DOHH2 (cell line): ENCODE measurements at regions not wholly inside any gene's neighbourhood (a gene's known extent, or its start where the extent isn't known, plus 50 kb on each side); places are given as distances from the start of the nearest gene placed in this dataset.

Experiments used
- EZH2phosphoT487 ChIP-seq: fragments of 200-600 bp; sonication (generic); IDR thresholded peaks from 2 replicates; pipeline ENCODE4 v1.6.1; 2017; ENCODE audit warnings: borderline replicate concordance, mild to moderate bottlenecking, antibody characterized with exemption, low read length, moderate library complexity, mixed read lengths
- TF ChIP-seq, protein P1 (sequence below): fragments of 200-600 bp; sonication (generic); IDR thresholded peaks from one replicate; pipeline ENCODE4 v1.5.1; 2014; ENCODE audit warnings: antibody characterized with exemption, mild to moderate bottlenecking, low read depth, low read length; ENCODE audit not compliant: poor library complexity, severe bottlenecking

DNA sequence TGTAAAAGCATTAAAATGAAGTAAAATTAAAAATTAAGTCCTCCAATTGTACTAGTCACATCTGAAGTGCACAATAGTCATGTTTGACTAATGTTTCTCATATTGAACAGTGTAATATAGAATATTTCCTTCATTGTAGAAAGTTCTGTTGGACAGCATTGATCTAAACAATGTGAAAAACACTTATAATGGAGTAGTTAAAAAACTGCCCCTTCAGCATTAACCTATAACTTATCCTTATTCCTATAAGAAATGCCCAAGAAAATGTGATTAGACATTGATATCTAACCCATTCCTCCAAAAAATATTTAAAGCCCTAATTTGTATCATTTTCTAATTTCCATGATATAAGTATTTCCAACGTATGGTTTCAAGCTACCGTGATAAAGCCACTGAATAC lies 210.7 kb downstream of the RASSF9 start:
- TF ChIP-seq, protein P1, sequence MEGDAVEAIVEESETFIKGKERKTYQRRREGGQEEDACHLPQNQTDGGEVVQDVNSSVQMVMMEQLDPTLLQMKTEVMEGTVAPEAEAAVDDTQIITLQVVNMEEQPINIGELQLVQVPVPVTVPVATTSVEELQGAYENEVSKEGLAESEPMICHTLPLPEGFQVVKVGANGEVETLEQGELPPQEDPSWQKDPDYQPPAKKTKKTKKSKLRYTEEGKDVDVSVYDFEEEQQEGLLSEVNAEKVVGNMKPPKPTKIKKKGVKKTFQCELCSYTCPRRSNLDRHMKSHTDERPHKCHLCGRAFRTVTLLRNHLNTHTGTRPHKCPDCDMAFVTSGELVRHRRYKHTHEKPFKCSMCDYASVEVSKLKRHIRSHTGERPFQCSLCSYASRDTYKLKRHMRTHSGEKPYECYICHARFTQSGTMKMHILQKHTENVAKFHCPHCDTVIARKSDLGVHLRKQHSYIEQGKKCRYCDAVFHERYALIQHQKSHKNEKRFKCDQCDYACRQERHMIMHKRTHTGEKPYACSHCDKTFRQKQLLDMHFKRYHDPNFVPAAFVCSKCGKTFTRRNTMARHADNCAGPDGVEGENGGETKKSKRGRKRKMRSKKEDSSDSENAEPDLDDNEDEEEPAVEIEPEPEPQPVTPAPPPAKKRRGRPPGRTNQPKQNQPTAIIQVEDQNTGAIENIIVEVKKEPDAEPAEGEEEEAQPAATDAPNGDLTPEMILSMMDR, result no peak
- TF ChIP-seq EZH2phosphoT487, result no peak
